ENCODE measurements at regions not wholly inside any gene's neighbourhood (a gene's known extent, or its start where the extent isn't known, plus 50 kb on each side); places are given as distances from the start of the nearest gene placed in this dataset.

DNA sequence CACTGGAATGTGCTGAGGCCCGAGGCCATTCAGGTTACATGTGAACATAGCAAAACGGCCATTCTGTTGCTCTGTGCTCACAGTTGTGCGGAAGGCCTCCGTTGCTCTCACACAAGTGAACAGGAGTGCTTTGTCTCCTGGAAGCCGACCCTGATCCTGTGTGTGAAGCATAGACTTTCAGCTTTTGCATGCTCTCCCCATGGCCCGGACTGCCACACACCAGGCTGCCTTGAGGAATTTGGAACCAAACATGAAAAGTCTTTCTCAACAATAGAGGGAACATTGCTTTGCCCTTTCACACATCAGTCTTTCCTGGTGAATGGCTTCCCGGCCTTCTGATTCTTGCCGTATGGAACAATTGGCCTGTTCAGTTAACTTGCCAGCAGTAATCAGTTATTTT, 154.8 kb upstream of the LRIG1 start:
- TF ChIP-seq YY1 (IDR thresholded peaks at IDR 0.05; ENCODE audit: insufficient read depth, insufficient read length), result no peak
- no peak for TF ChIP-seq ZNF274 (IDR thresholded peaks at IDR 0.05; ENCODE audit: low read depth, low read length)
- TF ChIP-seq SUZ12 (IDR thresholded peaks at IDR 0.05; ENCODE audit: extremely low read depth, insufficient read depth, insufficient read length), result no peak
